Glutamatergic neuron (in vitro differentiated cells): ENCODE measurements at regions not wholly inside any gene's neighbourhood (a gene's known extent, or its start where the extent isn't known, plus 50 kb on each side); places are given as distances from the start of the nearest gene placed in this dataset.

Source experiments
- DNase-seq: peaks from one replicate; pipeline ENCODE4 v3.0.0; 2022
- H3K27ac Mint-ChIP-seq: one replicate; pipeline ENCODE4 v1.8.0; 2020; ENCODE audit warnings: mild to moderate bottlenecking, mixed read lengths, inconsistent platforms; ENCODE audit not compliant: unreplicated experiment
- H3K27me3 Mint-ChIP-seq: one replicate; pipeline ENCODE4 v1.8.0; 2020; ENCODE audit warnings: mild to moderate bottlenecking, moderate library complexity, mixed read lengths, inconsistent platforms; ENCODE audit not compliant: unreplicated experiment
- H3K36me3 Mint-ChIP-seq: one replicate; pipeline ENCODE4 v1.8.0; 2020; ENCODE audit warnings: mild to moderate bottlenecking, mixed read lengths, inconsistent platforms; ENCODE audit not compliant: unreplicated experiment
- H3K4me1 Mint-ChIP-seq: one replicate; pipeline ENCODE4 v1.8.0; 2020; ENCODE audit warnings: mild to moderate bottlenecking, low read depth, mixed read lengths, inconsistent platforms; ENCODE audit not compliant: unreplicated experiment
- H3K4me3 Mint-ChIP-seq: one replicate; pipeline ENCODE4 v1.8.0; 2020; ENCODE audit warnings: mild to moderate bottlenecking, mixed read lengths, inconsistent platforms; ENCODE audit not compliant: unreplicated experiment
- H3K9me3 Mint-ChIP-seq: one replicate; pipeline ENCODE4 v1.8.0; 2020; ENCODE audit warnings: mild to moderate bottlenecking, moderate library complexity, mixed read lengths, inconsistent platforms; ENCODE audit not compliant: unreplicated experiment
- CTCF ChIP-seq: fragments of 200-600 bp; sonication (generic); IDR thresholded peaks from one replicate; pipeline ENCODE4 v1.5.0; 2021; ENCODE audit not compliant: partially characterized antibody, unreplicated experiment

DNA sequence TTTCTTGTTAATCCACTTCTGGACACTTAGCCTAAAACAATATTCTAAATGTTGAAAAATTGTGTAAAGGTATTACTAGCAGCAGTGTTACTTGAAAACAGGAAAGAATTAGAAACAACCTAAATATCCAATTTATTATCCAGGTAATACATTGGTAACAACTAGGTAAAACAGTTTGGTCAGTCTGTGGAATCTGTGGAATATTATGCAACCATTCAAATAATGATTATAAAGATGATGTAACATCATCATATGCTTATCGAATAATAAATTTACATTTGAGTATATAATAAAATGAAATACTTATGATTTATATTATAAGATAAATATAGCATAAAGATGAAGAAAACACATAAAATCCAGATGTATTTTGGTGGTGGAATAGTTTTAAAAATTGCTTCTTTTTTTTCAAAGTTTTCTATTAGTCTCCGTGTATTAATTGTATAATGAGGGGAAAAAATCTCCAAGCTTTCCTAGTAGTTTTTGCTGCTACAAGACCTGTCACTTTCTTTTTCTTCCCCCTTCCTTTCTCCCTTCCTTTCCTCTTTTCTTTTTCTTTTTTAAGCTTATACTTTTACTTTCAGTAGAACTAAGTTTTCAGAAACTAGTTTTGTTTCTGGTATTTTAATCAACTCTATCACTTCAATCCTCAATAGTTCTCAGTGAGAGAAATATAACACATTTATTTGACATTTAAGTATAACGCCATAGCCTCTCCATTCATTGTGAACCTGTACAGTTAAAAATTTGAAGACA, 197.8 kb upstream of the HMCN1 start:
- Mint-ChIP-seq H3K36me3 (no peaks in the 10 kb centered on the region), H3K4me3 (no peak overlapping the region), H3K27me3 (peaks cover 3% of the 10 kb centered on the region), H3K27ac (no peak overlapping the region), H3K9me3 (peaks cover 2% of the 10 kb centered on the region), H3K4me1 (no peaks in the 10 kb centered on the region)
- no peak for TF ChIP-seq CTCF
- no peak for DNase-seq

- TF ChIP-seq CTCF, result no peak
- Mint-ChIP-seq H3K27me3 (peaks cover 3% of the 10 kb centered on the region), H3K27ac (no peak overlapping the region), H3K4me3 (no peak overlapping the region), H3K36me3 (no peaks in the 10 kb centered on the region), H3K9me3 (peaks cover 2% of the 10 kb centered on the region), H3K4me1 (no peaks in the 10 kb centered on the region)
- DNase-seq, result no peak
Measured at GRCh38 chr1:185535621-185536020, 198.6 kb upstream of the HMCN1 start.

DNA sequence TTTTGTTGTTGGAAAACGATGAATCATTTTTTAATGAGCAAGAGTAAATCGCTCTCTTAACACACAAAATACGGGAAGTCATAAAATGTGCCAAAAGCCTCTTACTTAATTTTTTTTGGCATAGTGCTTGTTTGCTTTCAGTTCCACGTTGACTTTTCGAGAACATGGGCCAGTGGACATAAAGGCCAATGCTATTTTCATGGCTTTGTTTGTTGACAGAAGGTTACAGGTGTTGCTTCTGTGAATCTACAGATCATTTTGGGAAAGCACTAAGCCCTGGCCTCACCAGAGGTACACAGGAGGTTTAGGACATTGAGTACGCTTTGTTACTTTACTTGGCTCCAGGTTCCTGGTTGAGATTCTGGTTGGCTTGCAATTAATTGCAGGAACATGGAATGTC, 199.4 kb upstream of the HMCN1 start:
- TF ChIP-seq CTCF, result no peak
- Mint-ChIP-seq H3K4me3 (no peak overlapping the region), H3K27ac (no peak overlapping the region), H3K9me3 (peaks cover 2% of the 10 kb centered on the region), H3K27me3 (peaks cover 3% of the 10 kb centered on the region), H3K4me1 (no peaks in the 10 kb centered on the region), H3K36me3 (no peaks in the 10 kb centered on the region)
- DNase-seq, result no peak

DNA sequence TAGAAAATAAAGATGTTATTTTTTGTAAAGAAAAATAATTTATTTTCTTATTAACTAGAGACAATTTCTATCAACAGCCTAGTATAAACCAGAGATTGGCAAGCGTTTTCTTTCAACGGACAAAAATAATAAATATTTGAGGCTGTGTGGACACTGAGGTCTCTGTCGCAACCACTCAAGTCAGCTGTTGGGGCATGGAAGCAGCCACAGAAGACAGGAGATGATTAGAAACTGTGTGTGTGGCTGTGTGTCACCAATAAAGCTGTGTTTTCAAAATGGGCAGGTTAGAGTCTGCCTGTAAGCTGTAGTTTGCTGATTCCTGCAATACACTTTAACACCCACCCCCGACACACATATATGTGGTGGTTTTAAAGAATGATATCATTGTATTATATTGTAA, 200.6 kb upstream of the HMCN1 start:
- Mint-ChIP-seq H3K4me3 (no peak overlapping the region), H3K4me1 (no peaks in the 10 kb centered on the region), H3K9me3 (peaks cover 2% of the 10 kb centered on the region), H3K36me3 (no peaks in the 10 kb centered on the region), H3K27ac (no peak overlapping the region), H3K27me3 (peaks cover 3% of the 10 kb centered on the region)
- DNase-seq, result no peak
- TF ChIP-seq CTCF, result no peak

- Mint-ChIP-seq H3K36me3 (no peaks in the 10 kb centered on the region), H3K27ac (no peak overlapping the region)
- TF ChIP-seq CTCF, result no peak
Measured at GRCh38 chr1:185532856-185533255, 201.3 kb upstream of the HMCN1 start.

More at GRCh38 chr1:185532856-185533255, 201.3 kb upstream of the HMCN1 start:
- Mint-ChIP-seq H3K4me3 (no peak overlapping the region), H3K9me3 (peaks cover 2% of the 10 kb centered on the region), H3K4me1 (no peaks in the 10 kb centered on the region), H3K27me3 (peaks cover 3% of the 10 kb centered on the region)
- no peak for DNase-seq
